Neural cell (in vitro differentiated cells): ENCODE measurements at regions not wholly inside any gene's neighbourhood (a gene's known extent, or its start where the extent isn't known, plus 50 kb on each side); places are given as distances from the start of the nearest gene placed in this dataset.

Experiments
- H2AFZ ChIP-seq: fragments of 200-600, 300-800 bp; sonication (generic), shearing (Covaris generic); 2 replicates; pipeline ENCODE4 v1.6.0; 2014; ENCODE audit warnings: low read depth, mild to moderate bottlenecking, antibody characterized with exemption, low read length, moderate library complexity
- H3F3A ChIP-seq: fragments of 200-600 bp; shearing (Covaris generic); 2 replicates; pipeline ENCODE4 v1.6.1; 2016; ENCODE audit warnings: mild to moderate bottlenecking, moderate library complexity, mixed read lengths, antibody characterized with exemption, low read length; ENCODE audit not compliant: insufficient read depth, poor library complexity, severe bottlenecking
- H3K27ac ChIP-seq: fragments of 200-600, 300-800 bp; sonication (generic), shearing (Covaris generic); 2 replicates; pipeline ENCODE4 v1.5.1; 2014; ENCODE audit warnings: mild to moderate bottlenecking, low read length, moderate library complexity
- H3K27me3 ChIP-seq: fragments of 300-800, 200-600 bp; sonication (generic), shearing (Covaris generic); 2 replicates; pipeline ENCODE4 v1.6.0; 2014; ENCODE audit warnings: mild to moderate bottlenecking, low read depth, low read length, moderate library complexity; ENCODE audit not compliant: insufficient read depth
- H3K36me3 ChIP-seq: fragments of 300-800, 200-600 bp; sonication (generic), shearing (Covaris generic); 2 replicates; pipeline ENCODE4 v1.5.1; 2014; ENCODE audit warnings: mild to moderate bottlenecking, antibody characterized with exemption, low read length, moderate library complexity; ENCODE audit not compliant: insufficient read depth
- H3K4me2 ChIP-seq: fragments of 300-800, 200-600 bp; sonication (generic), shearing (Covaris generic); 2 replicates; pipeline ENCODE4 v1.6.0; 2014; ENCODE audit warnings: mild to moderate bottlenecking, low read length
- H3K4me3 ChIP-seq: fragments of 300-800, 200-600 bp; sonication (generic), shearing (Covaris generic); 2 replicates; pipeline ENCODE4 v1.5.1; 2014; ENCODE audit warnings: mild to moderate bottlenecking, low read length, moderate library complexity
- H3K79me2 ChIP-seq: fragments of 200-600 bp; shearing (Covaris generic); replicated peaks from 2 replicates; pipeline ENCODE4 v1.6.0; 2014; ENCODE audit warnings: mild to moderate bottlenecking, low read length, moderate library complexity; ENCODE audit not compliant: insufficient read depth
- H3K9ac ChIP-seq: fragments of 300-800, 200-600 bp; sonication (generic), shearing (Covaris generic); 2 replicates; pipeline ENCODE4 v1.6.1; 2016; ENCODE audit warnings: mild to moderate bottlenecking, low read length, mixed read lengths
- H3K9me2 ChIP-seq: fragments of 200-600 bp; shearing (Covaris generic); 2 replicates; pipeline ENCODE4 v1.6.1; 2016; ENCODE audit warnings: mild to moderate bottlenecking, low read length, mixed read lengths; ENCODE audit not compliant: insufficient read depth
- H3K9me3 ChIP-seq: fragments of 200-600, 300-800 bp; sonication (generic), shearing (Covaris generic); 2 replicates; pipeline ENCODE4 v1.6.1; 2016; ENCODE audit warnings: mild to moderate bottlenecking, mixed run types, low read length, moderate library complexity, mixed read lengths
- H4K20me1 ChIP-seq: fragments of 200-600 bp; shearing (Covaris generic); 2 replicates; pipeline ENCODE4 v1.6.1; 2016; ENCODE audit warnings: mild to moderate bottlenecking, mixed run types; ENCODE audit not compliant: insufficient read depth
- EP300 ChIP-seq: fragments of 450-650 bp; conservative IDR thresholded peaks from 2 replicates; pipeline ENCODE4 v1.6.1; 2014; ENCODE audit warnings: antibody characterized with exemption, mild to moderate bottlenecking, moderate library complexity; ENCODE audit not compliant: poor library complexity, severe bottlenecking
- EZH2 ChIP-seq: fragments of 200-600, 300-800 bp; shearing (Covaris generic), sonication (generic); IDR thresholded peaks from 2 replicates; pipeline ENCODE4 v1.6.1; 2014; ENCODE audit warnings: antibody characterized with exemption, low read length, borderline replicate concordance, mild to moderate bottlenecking; ENCODE audit not compliant: insufficient read depth, poor library complexity, severe bottlenecking
- MXI1 ChIP-seq: fragments of 450-650 bp; conservative IDR thresholded peaks from 2 replicates; pipeline ENCODE4 v1.6.1; 2014; ENCODE audit warnings: antibody characterized with exemption, mild to moderate bottlenecking; ENCODE audit not compliant: poor library complexity, severe bottlenecking
- POLR2AphosphoS5 ChIP-seq: IDR thresholded peaks from 2 replicates; pipeline ENCODE4 v1.6.1; 2012
- RAD21 ChIP-seq: fragments of 450-650 bp; conservative IDR thresholded peaks from 2 replicates; pipeline ENCODE4 v1.6.1; 2014; ENCODE audit warnings: antibody characterized with exemption, mild to moderate bottlenecking, moderate library complexity
- SMC3 ChIP-seq: fragments of 450-650 bp; conservative IDR thresholded peaks from 2 replicates; pipeline ENCODE4 v1.6.1; 2014; ENCODE audit warnings: antibody characterized with exemption, mild to moderate bottlenecking, moderate library complexity; ENCODE audit not compliant: poor library complexity
- TAF1 ChIP-seq: IDR thresholded peaks from 2 replicates; pipeline ENCODE4 v1.6.1; 2012; ENCODE audit warnings: low read depth
- TF ChIP-seq, protein P1 (sequence below): fragments of 450-650 bp; IDR thresholded peaks from 2 replicates; pipeline ENCODE4 v1.5.1; 2014; ENCODE audit warnings: antibody characterized with exemption, mild to moderate bottlenecking, moderate library complexity; ENCODE audit not compliant: poor library complexity, severe bottlenecking
- TF ChIP-seq, protein P2 (sequence below): IDR thresholded peaks from 2 replicates; pipeline ENCODE4 v1.6.1; 2012; ENCODE audit warnings: borderline replicate concordance

DNA sequence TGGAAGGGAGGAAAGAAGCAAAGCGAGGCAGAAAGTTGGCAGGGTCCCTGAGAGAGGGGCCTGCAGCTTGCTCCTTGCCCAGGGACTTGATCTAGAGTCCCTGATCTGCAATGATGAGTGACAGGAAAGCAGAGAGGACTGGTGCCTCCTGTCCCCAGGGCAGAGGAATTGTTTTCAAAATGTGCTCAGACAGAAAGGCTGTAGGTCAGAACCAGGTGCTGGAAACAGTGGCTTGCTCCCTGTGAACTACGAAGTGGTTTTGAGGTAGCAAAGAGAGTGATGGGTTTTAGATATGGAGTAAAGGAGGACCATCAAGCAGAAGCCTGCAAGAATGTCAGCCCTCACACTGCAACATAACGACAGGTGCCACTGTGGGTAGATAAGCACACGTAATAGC is 164.9 kb upstream of the SERTAD2 start:
- no peaks in the 10 kb centered on the region for H3F3A ChIP-seq
- no peaks in the 10 kb centered on the region for H3K27me3 ChIP-seq
- H3K9me2 ChIP-seq, result no peaks in the 10 kb centered on the region
- H3K36me3 ChIP-seq, result no peaks in the 10 kb centered on the region
- H3K4me2 ChIP-seq, result no peak overlapping the region
- H3K9ac ChIP-seq, result no peak overlapping the region
- no peak for TF ChIP-seq POLR2AphosphoS5
- no peak for TF ChIP-seq EZH2
- TF ChIP-seq TAF1, result no peak
- no peak for TF ChIP-seq EP300
- no peak for TF ChIP-seq SMC3
- no peak for TF ChIP-seq MXI1
- TF ChIP-seq, protein P1, sequence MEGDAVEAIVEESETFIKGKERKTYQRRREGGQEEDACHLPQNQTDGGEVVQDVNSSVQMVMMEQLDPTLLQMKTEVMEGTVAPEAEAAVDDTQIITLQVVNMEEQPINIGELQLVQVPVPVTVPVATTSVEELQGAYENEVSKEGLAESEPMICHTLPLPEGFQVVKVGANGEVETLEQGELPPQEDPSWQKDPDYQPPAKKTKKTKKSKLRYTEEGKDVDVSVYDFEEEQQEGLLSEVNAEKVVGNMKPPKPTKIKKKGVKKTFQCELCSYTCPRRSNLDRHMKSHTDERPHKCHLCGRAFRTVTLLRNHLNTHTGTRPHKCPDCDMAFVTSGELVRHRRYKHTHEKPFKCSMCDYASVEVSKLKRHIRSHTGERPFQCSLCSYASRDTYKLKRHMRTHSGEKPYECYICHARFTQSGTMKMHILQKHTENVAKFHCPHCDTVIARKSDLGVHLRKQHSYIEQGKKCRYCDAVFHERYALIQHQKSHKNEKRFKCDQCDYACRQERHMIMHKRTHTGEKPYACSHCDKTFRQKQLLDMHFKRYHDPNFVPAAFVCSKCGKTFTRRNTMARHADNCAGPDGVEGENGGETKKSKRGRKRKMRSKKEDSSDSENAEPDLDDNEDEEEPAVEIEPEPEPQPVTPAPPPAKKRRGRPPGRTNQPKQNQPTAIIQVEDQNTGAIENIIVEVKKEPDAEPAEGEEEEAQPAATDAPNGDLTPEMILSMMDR, result no peak
- TF ChIP-seq RAD21, result no peak
- TF ChIP-seq, protein P2, sequence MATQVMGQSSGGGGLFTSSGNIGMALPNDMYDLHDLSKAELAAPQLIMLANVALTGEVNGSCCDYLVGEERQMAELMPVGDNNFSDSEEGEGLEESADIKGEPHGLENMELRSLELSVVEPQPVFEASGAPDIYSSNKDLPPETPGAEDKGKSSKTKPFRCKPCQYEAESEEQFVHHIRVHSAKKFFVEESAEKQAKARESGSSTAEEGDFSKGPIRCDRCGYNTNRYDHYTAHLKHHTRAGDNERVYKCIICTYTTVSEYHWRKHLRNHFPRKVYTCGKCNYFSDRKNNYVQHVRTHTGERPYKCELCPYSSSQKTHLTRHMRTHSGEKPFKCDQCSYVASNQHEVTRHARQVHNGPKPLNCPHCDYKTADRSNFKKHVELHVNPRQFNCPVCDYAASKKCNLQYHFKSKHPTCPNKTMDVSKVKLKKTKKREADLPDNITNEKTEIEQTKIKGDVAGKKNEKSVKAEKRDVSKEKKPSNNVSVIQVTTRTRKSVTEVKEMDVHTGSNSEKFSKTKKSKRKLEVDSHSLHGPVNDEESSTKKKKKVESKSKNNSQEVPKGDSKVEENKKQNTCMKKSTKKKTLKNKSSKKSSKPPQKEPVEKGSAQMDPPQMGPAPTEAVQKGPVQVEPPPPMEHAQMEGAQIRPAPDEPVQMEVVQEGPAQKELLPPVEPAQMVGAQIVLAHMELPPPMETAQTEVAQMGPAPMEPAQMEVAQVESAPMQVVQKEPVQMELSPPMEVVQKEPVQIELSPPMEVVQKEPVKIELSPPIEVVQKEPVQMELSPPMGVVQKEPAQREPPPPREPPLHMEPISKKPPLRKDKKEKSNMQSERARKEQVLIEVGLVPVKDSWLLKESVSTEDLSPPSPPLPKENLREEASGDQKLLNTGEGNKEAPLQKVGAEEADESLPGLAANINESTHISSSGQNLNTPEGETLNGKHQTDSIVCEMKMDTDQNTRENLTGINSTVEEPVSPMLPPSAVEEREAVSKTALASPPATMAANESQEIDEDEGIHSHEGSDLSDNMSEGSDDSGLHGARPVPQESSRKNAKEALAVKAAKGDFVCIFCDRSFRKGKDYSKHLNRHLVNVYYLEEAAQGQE, result no peak
- H4K20me1 ChIP-seq, result no peaks in the 10 kb centered on the region
- no peaks in the 10 kb centered on the region for H3K79me2 ChIP-seq
- no peak overlapping the region for H3K4me3 ChIP-seq
- H3K9me3 ChIP-seq, result no peaks in the 10 kb centered on the region
- no peak overlapping the region for H3K27ac ChIP-seq
- H2AFZ ChIP-seq, result no peak overlapping the region

DNA sequence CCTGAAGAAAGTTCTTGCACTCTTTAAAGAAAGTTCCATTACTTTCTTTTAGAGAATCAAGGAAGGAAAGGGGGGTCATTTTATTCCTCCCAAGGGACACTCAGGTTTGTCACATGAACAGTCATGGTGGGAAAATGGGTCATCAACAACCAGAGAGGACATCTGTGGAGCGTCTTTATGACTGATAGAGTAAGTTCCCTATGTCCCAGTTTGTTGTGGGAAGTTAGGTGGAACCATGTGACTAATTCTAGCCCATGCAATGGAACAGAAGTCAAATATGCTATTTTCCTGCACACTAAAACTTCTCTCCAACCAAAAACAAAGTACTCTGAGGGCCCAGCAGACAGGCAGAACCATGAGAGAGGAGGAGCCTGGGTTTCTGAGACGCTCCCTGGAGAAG is 165.6 kb upstream of the SERTAD2 start:
- Histone ChIP-seq H3K4me2 (no peak overlapping the region), H3K9me3 (no peaks in the 10 kb centered on the region), H4K20me1 (no peaks in the 10 kb centered on the region), H3K36me3 (no peaks in the 10 kb centered on the region), H2AFZ (no peak overlapping the region), H3K9me2 (no peaks in the 10 kb centered on the region), H3K27ac (no peak overlapping the region), H3K9ac (no peak overlapping the region), H3F3A (no peaks in the 10 kb centered on the region), H3K4me3 (no peak overlapping the region), H3K27me3 (no peaks in the 10 kb centered on the region), H3K79me2 (no peaks in the 10 kb centered on the region)
- TF ChIP-seq POLR2AphosphoS5 (no peak), MXI1 (no peak), EP300 (no peak), EZH2 (no peak), SMC3 (no peak), RAD21 (no peak), TAF1 (no peak)
- TF ChIP-seq, protein P1, result no peak
- TF ChIP-seq, protein P2, result no peak
